Trophoblast cell (in vitro differentiated cells and primary cell): ENCODE measurements at regions not wholly inside any gene's neighbourhood (a gene's known extent, or its start where the extent isn't known, plus 50 kb on each side); places are given as distances from the start of the nearest gene placed in this dataset.

Experiments used
- DNase-seq, 2 donors: peaks; one replicate each; pipeline ENCODE4 v3.0.0-alpha.2; 2016
- H2AFZ ChIP-seq: 2 replicates; pipeline ENCODE4 v1.6.1; 2013; ENCODE audit warnings: low read length, moderate library complexity, mild to moderate bottlenecking; ENCODE audit not compliant: insufficient read depth, poor library complexity
- H2AK5ac ChIP-seq: 2 replicates; pipeline ENCODE4 v1.6.1; 2013; ENCODE audit warnings: mild to moderate bottlenecking, low read length
- H2BK120ac ChIP-seq: 2 replicates; pipeline ENCODE4 v1.6.1; 2013; ENCODE audit warnings: low read length, mild to moderate bottlenecking, moderate library complexity; ENCODE audit not compliant: insufficient read depth, poor library complexity
- H2BK12ac ChIP-seq: 2 replicates; pipeline ENCODE4 v1.6.1; 2013; ENCODE audit warnings: mild to moderate bottlenecking, low read length, moderate library complexity
- H2BK5ac ChIP-seq: 2 replicates; pipeline ENCODE4 v1.6.1; 2013; ENCODE audit warnings: low read length, low read depth, moderate library complexity, mild to moderate bottlenecking; ENCODE audit not compliant: poor library complexity
- H3K14ac ChIP-seq: 2 replicates; pipeline ENCODE4 v1.6.1; 2013; ENCODE audit warnings: mild to moderate bottlenecking, low read length
- H3K18ac ChIP-seq: 2 replicates; pipeline ENCODE4 v1.6.1; 2013; ENCODE audit warnings: mild to moderate bottlenecking, low read length
- H3K23ac ChIP-seq: 2 replicates; pipeline ENCODE4 v1.6.1; 2013; ENCODE audit warnings: low read length
- H3K27ac ChIP-seq: 2 replicates; pipeline ENCODE4 v1.5.1; 2013; ENCODE audit warnings: low read depth, mild to moderate bottlenecking, inconsistent platforms, low read length, moderate library complexity
- H3K27me3 ChIP-seq: 2 replicates; pipeline ENCODE4 v1.6.1; 2013; ENCODE audit warnings: inconsistent platforms, mild to moderate bottlenecking, low read length, moderate library complexity; ENCODE audit not compliant: insufficient read depth
- H3K36me3 ChIP-seq, 2 experiments: 1 replicate in 1 of 2; 2 replicates in 1 of 2; pipeline ENCODE4 v1.6.1; 2013; ENCODE audit warnings: low read length in 2 of 2, mild to moderate bottlenecking in 2 of 2, moderate library complexity in 1 of 2; ENCODE audit not compliant: insufficient read depth in 2 of 2, control insufficient read depth in 1 of 2
- H3K4ac ChIP-seq: 2 replicates; pipeline ENCODE4 v1.6.1; 2013; ENCODE audit warnings: low read depth, mild to moderate bottlenecking, low read length, moderate library complexity
- H3K4me1 ChIP-seq, 2 experiments: 1 replicate in 1 of 2; 2 replicates in 1 of 2; pipeline ENCODE4 v1.6.1; 2013; ENCODE audit warnings: low read length in 2 of 2, mild to moderate bottlenecking in 2 of 2, moderate library complexity in 1 of 2; ENCODE audit not compliant: insufficient read depth in 2 of 2, control insufficient read depth in 1 of 2
- H3K4me2 ChIP-seq: 2 replicates; pipeline ENCODE4 v1.6.1; 2013; ENCODE audit warnings: inconsistent platforms, mild to moderate bottlenecking, low read length, moderate library complexity
- H3K4me3 ChIP-seq: 2 replicates; pipeline ENCODE4 v1.5.1; 2013; ENCODE audit warnings: mild to moderate bottlenecking, low read depth, low read length, inconsistent platforms
- H3K79me1 ChIP-seq: one replicate; pipeline ENCODE4 v1.6.1; 2013; ENCODE audit warnings: low read length
- H3K79me2 ChIP-seq: 2 replicates; pipeline ENCODE4 v1.6.1; 2013; ENCODE audit warnings: low read length, mild to moderate bottlenecking; ENCODE audit not compliant: control insufficient read depth, insufficient read depth, poor library complexity
- H3K9ac ChIP-seq: 2 replicates; pipeline ENCODE4 v1.6.1; 2013; ENCODE audit warnings: mild to moderate bottlenecking, low read length
- H3K9me3 ChIP-seq: 2 replicates; pipeline ENCODE4 v1.6.1; 2013; ENCODE audit warnings: low read depth, mild to moderate bottlenecking, control low read depth, inconsistent platforms, low read length; ENCODE audit not compliant: insufficient read depth
- H4K12ac ChIP-seq: 2 replicates; pipeline ENCODE4 v1.6.1; 2013; ENCODE audit warnings: low read depth, mild to moderate bottlenecking, low read length, moderate library complexity
- H4K8ac ChIP-seq: 2 replicates; pipeline ENCODE4 v1.6.1; 2013; ENCODE audit warnings: low read depth, mild to moderate bottlenecking, low read length, moderate library complexity
- H4K91ac ChIP-seq: one replicate; pipeline ENCODE4 v1.6.1; 2013; ENCODE audit warnings: low read depth, mild to moderate bottlenecking, low read length, moderate library complexity
- WGBS: extraction: QIAGEN DNeasy Blood & Tissue Kit; methylation state at CpG from one replicate; pipeline ENCODE4 v1.1.7; 2013; ENCODE audit warnings: missing lambda C conversion rate; ENCODE audit not compliant: insufficient read length, insufficient coverage; ENCODE audit errors: extremely low coverage; 5-methylcytosine and 5-hydroxymethylcytosine counted together

- no peak overlapping the region for H3K4me2 ChIP-seq
- H3K79me2 ChIP-seq = no peaks in the 10 kb centered on the region
- no peak overlapping the region for H3K23ac ChIP-seq
- no peak overlapping the region for H3K18ac ChIP-seq
- no CpG with 5 or more reads among the region's 14 CpGs for WGBS
- H4K12ac ChIP-seq = no peak overlapping the region
- H4K8ac ChIP-seq = no peak overlapping the region
- no peak overlapping the region for H2BK120ac ChIP-seq
- no peak overlapping the region for H2BK12ac ChIP-seq
- DNase-seq = no peak
- no peak overlapping the region for H2BK5ac ChIP-seq
- no peak overlapping the region for H2AK5ac ChIP-seq
- H3K9ac ChIP-seq = no peak overlapping the region
- no peak overlapping the region for H3K4me3 ChIP-seq
- H3K36me3 ChIP-seq = no peaks in the 10 kb centered on the region
- H3K4me1 ChIP-seq = peaks cover 0 to 2% of the 10 kb centered on the region in 2 experiments
- no peak overlapping the region for H3K4ac ChIP-seq
- no peaks in the 10 kb centered on the region for H3K27me3 ChIP-seq
- H2AFZ ChIP-seq = no peak overlapping the region
- peaks cover 12% of the 10 kb centered on the region for H3K9me3 ChIP-seq
- no peak overlapping the region for H3K27ac ChIP-seq
- no peaks in the 10 kb centered on the region for H3K79me1 ChIP-seq
- H3K14ac ChIP-seq = no peak overlapping the region
- H4K91ac ChIP-seq = no peak overlapping the region
These were observed 50.0 kb upstream of the INSIG1 start for GRCh38 chr7:155247479-155248365.
